ENCODE measurements at regions not wholly inside any gene's neighbourhood (a gene's known extent, or its start where the extent isn't known, plus 50 kb on each side); places are given as distances from the start of the nearest gene placed in this dataset.
"Not testable (repeated sequence)": the region's sequence is repeated elsewhere in the genome, so short reads cannot be mapped to it uniquely, and the experiment has no call there.

DNA sequence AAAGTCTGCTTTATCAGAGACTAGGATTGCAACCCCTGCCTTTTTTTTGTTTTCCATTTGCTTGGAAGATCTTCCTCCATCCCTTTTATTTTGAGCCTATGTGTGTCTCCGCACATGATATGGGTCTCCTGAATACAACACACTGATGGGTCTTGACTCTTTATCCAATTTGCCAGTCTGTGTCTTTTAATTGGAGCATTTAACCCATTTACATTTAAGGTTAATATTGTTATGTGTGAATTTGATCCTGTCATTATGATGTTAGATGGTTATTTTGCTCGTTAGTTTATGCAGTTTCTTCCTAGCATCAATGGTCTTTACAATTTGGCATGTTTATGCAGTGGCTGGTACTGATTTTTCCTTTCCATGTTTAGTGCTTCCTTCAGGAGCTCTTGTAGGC, 84.0 kb upstream of the B3GAT1 start:
- intact Hi-C loops (cut with micrococcal nuclease); H3K36me3 Mint-ChIP-seq (ENCODE audit: low read depth): not testable (repeated sequence)

DNA sequence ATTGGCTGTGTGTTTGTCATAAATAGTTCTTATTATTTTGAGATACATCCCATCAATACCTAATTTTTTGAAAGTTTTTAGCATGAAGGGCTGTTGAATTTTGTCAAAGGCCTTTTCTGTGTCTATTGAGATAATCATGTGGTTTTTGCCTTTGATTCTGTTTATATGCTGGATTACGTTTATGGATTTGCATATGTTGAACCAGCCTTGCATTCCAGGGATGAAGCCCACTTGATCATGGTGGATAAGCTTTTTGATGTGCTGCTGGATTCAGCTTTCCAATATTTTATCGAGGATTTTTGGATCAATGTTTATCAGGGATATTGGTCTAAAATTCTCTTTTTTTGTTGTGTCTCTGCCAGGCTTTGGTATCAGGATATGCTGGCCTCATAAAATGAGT, 82.4 kb upstream of the B3GAT1 start:
- DNase-seq (ENCODE audit: low spot score); H3K9me3 Mint-ChIP-seq; intact Hi-C loops (cut with micrococcal nuclease); H3K27me3 Mint-ChIP-seq (ENCODE audit: insufficient read depth); H3K4me3 Mint-ChIP-seq; H3K4me1 Mint-ChIP-seq (ENCODE audit: low read depth); H3K27ac Mint-ChIP-seq; H3K36me3 Mint-ChIP-seq (ENCODE audit: low read depth): not testable (repeated sequence)

More for the DNA sequence above, 84.0 kb upstream of the B3GAT1 start:
- not testable (repeated sequence) for H3K4me3 Mint-ChIP-seq; H3K9me3 Mint-ChIP-seq; H3K4me1 Mint-ChIP-seq (ENCODE audit: low read depth); DNase-seq (ENCODE audit: low spot score); H3K27me3 Mint-ChIP-seq (ENCODE audit: insufficient read depth); H3K27ac Mint-ChIP-seq

DNA sequence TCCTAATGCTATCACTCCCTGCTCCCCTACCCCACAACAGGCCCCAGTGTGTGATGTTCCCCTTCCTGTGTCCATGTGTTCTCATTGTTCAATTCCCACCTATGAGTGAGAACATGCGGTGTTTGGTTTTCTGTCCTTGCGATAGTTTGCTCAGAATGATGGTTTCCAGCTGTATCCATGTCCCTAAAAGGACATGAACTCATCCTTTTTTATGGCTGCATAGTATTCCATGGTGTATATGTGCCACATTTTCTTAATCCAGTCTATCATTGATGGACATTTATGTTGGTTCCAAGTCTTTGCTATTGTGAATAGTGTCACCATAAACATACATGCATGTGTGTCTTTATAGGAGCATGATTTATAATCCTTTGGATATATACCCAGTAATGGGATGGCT, 80.4 kb upstream of the B3GAT1 start:
- H3K27me3 Mint-ChIP-seq (ENCODE audit: insufficient read depth); H3K9me3 Mint-ChIP-seq; DNase-seq (ENCODE audit: low spot score); intact Hi-C loops (cut with micrococcal nuclease); H3K27ac Mint-ChIP-seq; H3K36me3 Mint-ChIP-seq (ENCODE audit: low read depth); H3K4me1 Mint-ChIP-seq (ENCODE audit: low read depth); H3K4me3 Mint-ChIP-seq: not testable (repeated sequence)

DNA sequence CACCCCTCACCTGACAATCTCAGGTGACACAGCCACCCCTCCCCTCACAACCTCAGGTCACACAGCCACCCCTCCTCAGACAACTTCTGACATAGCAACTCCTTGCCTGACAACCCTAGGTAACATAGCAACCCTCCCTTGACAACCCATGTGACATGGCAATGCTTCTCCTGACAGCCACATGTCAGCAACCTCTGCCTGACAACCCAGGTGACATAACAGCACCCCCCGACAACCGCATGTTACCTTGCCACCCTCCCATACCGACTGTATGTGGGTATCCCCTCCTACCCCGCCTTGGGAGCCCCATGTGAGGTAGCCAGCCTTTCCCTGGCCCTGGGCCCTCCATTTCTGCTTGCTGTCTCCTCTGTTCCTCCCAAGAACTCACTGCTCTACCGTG, 77.7 kb upstream of the B3GAT1 start:
- Mint-ChIP-seq H3K36me3 (ENCODE audit: low read depth) (no peaks in the 10 kb centered on the region), H3K27me3 (ENCODE audit: insufficient read depth) (no peaks in the 10 kb centered on the region), H3K27ac (no peak overlapping the region), H3K9me3 (peaks cover under 1% of the 10 kb centered on the region), H3K4me1 (ENCODE audit: low read depth) (no peaks in the 10 kb centered on the region), H3K4me3 (no peak overlapping the region)
- DNase-seq (ENCODE audit: low spot score): no peak
- intact Hi-C loops (cut with micrococcal nuclease): no loop called here

DNA sequence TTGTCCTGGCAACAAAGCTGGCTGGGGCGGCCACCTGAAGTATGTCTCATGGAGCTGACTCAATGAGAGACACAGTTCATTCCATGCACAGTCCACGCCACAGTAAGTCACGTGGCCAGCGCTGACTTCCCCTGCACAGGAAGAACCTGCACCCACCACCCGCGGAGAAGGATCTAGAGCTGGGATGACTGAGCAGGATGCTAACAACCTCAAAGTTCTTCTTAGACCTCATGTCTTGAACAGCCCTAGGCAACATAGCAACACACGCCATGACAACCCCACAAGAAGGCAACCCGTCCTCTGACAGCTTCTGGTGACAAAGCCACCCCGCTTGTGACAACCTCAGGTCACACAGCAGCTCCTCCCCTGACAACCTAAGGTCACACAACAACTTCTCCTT, 76.9 kb upstream of the B3GAT1 start:
- no peak overlapping the region for H3K27ac Mint-ChIP-seq

DNA sequence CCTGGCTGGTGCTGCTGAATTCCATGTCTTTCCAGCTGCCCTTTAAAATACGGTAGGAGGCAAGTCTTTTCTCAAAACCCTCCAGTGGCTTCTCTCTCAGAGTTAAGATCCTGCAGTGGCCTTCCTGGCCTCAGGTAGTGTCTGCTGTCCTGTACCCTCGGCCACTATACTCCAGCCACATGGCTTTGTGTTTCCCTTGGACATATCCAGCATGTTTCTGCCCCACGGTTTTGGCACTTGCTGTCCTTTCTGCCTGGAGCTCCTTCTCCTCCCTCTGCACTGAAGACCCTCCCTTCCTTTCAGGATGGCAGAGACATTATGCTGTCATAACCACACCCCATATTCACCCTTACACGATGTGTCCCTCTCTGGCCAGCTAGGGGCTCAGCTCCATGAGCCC, 76.5 kb upstream of the B3GAT1 start:
- Mint-ChIP-seq H3K36me3 (ENCODE audit: low read depth) (no peaks in the 10 kb centered on the region), H3K4me1 (ENCODE audit: low read depth) (no peaks in the 10 kb centered on the region), H3K27me3 (ENCODE audit: insufficient read depth) (no peaks in the 10 kb centered on the region), H3K9me3 (no peaks in the 10 kb centered on the region), H3K27ac (no peak overlapping the region), H3K4me3 (no peak overlapping the region)
- intact Hi-C loops (cut with micrococcal nuclease): no loop called here
- no peak for DNase-seq (ENCODE audit: low spot score)

More for the DNA sequence above, 76.9 kb upstream of the B3GAT1 start:
- intact Hi-C loops (cut with micrococcal nuclease): no loop called here
- no peak for DNase-seq (ENCODE audit: low spot score)
- no peaks in the 10 kb centered on the region for H3K4me1 Mint-ChIP-seq (ENCODE audit: low read depth)
- H3K36me3 Mint-ChIP-seq (ENCODE audit: low read depth): no peaks in the 10 kb centered on the region
- H3K27me3 Mint-ChIP-seq (ENCODE audit: insufficient read depth): no peaks in the 10 kb centered on the region
- H3K4me3 Mint-ChIP-seq: no peak overlapping the region
- no peaks in the 10 kb centered on the region for H3K9me3 Mint-ChIP-seq

DNA sequence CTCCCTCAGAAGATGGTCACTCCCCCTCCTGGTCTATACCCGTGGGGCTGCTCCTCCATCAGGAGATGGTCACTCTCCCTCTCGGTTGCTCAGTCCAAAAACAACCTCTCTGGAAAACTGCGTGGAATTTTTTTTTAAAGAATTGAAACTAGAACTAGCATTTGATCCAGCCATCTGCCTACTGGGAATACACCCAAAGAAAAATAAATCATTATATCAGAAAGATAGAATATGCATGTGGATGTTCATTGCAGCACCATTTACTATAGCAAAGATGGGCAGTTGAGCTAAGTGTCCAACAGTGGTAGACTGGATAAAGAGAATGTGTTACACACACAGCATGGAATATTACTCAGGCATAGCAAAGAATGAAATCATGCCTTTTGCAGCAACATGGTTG, 75.7 kb upstream of the B3GAT1 start:
- H3K36me3 Mint-ChIP-seq (ENCODE audit: low read depth): no peaks in the 10 kb centered on the region
- H3K4me3 Mint-ChIP-seq: no peak overlapping the region
- no peak overlapping the region for H3K27ac Mint-ChIP-seq
- intact Hi-C loops (cut with micrococcal nuclease): no loop called here
- DNase-seq (ENCODE audit: low spot score): no peak
- no peaks in the 10 kb centered on the region for H3K27me3 Mint-ChIP-seq (ENCODE audit: insufficient read depth)
- H3K4me1 Mint-ChIP-seq (ENCODE audit: low read depth): no peaks in the 10 kb centered on the region
- H3K9me3 Mint-ChIP-seq: no peaks in the 10 kb centered on the region

DNA sequence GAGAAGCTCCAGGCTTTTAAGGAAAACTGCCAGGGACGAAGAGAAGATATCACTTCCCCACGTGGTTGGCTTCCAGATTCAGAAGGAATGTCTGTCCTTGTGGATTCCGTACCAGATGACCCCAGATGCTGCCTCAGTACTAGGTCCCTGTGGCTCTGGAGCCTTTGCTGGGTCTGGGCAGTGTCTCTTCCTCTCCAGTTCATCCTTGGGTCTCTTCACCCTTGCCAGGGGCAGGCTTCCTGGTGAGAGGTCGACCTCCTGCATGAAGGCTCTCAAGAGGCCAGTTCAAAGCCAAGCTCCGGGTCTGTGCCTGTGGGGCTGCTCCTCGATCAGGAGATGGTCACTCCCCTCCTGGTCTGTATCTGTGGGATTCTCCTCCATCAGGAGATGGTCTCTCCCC, 74.7 kb upstream of the B3GAT1 start:
- no peaks in the 10 kb centered on the region for H3K36me3 Mint-ChIP-seq (ENCODE audit: low read depth)
- no peak overlapping the region for H3K27ac Mint-ChIP-seq
- no peak overlapping the region for H3K4me3 Mint-ChIP-seq
- intact Hi-C loops (cut with micrococcal nuclease): no loop called here
- H3K4me1 Mint-ChIP-seq (ENCODE audit: low read depth): no peaks in the 10 kb centered on the region
- no peaks in the 10 kb centered on the region for H3K27me3 Mint-ChIP-seq (ENCODE audit: insufficient read depth)
- H3K9me3 Mint-ChIP-seq: no peaks in the 10 kb centered on the region
- no peak for DNase-seq (ENCODE audit: low spot score)

DNA sequence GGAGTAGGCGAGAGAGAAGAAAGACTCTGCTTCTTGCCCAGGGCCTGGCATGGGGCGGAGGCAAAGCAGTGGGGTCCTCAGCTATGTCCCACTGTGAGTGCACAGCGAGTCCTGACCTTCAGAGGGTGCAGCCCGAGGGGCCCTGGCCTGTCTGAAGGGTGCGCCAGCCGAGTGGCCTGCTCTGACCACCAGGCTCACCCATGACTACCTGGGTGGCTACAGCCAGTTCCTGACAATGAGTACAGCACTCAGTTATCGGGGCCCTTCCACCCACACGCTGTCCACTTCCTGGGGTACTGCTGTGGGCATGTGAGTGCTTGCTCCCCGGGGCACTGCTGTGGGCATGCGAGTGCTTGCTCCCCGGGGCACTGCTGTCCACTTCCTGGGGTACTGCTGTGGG, 74.1 kb upstream of the B3GAT1 start:
- DNase-seq (ENCODE audit: low spot score): no peak
- Mint-ChIP-seq H3K4me3 (no peak overlapping the region), H3K4me1 (ENCODE audit: low read depth) (no peaks in the 10 kb centered on the region), H3K36me3 (ENCODE audit: low read depth) (no peaks in the 10 kb centered on the region), H3K9me3 (no peaks in the 10 kb centered on the region), H3K27ac (no peak overlapping the region), H3K27me3 (ENCODE audit: insufficient read depth) (no peaks in the 10 kb centered on the region)
- intact Hi-C loops (cut with micrococcal nuclease): no loop called here

DNA sequence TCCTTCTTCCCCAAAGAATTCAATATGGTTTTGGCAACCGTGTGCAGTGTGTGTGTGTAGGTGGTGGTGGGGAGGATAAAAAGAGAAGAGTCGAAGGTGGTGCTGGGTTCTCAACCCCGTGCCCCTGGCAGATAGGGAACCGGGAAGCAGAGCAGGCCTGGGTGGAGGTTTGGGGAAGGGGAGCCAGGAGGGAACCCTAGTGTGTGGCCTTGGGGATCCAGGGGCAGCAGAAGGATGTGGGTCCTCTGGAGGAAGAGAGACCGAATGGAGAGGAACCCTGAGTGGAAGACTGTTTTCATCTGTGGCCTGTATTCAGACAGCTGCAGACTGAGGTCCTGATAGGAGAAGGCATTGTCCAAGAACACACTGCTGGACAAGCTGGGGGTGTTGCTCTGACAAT, 73.3 kb upstream of the B3GAT1 start:
- no peak overlapping the region for H3K27ac Mint-ChIP-seq
- no peaks in the 10 kb centered on the region for H3K36me3 Mint-ChIP-seq (ENCODE audit: low read depth)
- no peak for DNase-seq (ENCODE audit: low spot score)
- no peaks in the 10 kb centered on the region for H3K9me3 Mint-ChIP-seq
- no peak overlapping the region for H3K4me3 Mint-ChIP-seq
- intact Hi-C loops (cut with micrococcal nuclease): no loop called here
- peaks cover 6% of the 10 kb centered on the region for H3K27me3 Mint-ChIP-seq (ENCODE audit: insufficient read depth)
- no peaks in the 10 kb centered on the region for H3K4me1 Mint-ChIP-seq (ENCODE audit: low read depth)

DNA sequence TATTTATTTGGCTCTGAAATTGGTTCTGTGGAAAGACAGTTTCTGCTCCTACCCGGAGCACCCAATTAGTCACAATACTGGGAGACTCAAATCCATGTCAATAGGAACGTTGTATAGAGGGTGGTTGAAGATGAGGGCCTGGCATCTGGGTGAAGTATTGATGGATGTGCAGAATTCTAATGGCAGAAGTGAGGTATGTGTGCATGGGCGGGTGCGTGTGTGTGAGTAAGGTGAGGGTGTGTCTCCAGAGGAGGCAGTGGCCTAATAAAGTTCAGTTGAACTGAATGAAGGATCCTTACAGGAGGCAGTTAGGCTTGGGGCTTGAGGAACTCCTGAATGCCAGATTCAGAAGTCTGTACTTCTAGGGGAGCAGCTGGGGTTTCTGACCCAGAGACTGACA, 71.8 kb upstream of the B3GAT1 start:
- H3K27ac Mint-ChIP-seq: no peak overlapping the region
- DNase-seq (ENCODE audit: low spot score): no peak
- H3K27me3 Mint-ChIP-seq (ENCODE audit: insufficient read depth): peaks cover 6% of the 10 kb centered on the region
- intact Hi-C loops (cut with micrococcal nuclease): no loop called here
- no peaks in the 10 kb centered on the region for H3K36me3 Mint-ChIP-seq (ENCODE audit: low read depth)
- no peaks in the 10 kb centered on the region for H3K9me3 Mint-ChIP-seq
- H3K4me1 Mint-ChIP-seq (ENCODE audit: low read depth): no peaks in the 10 kb centered on the region
- H3K4me3 Mint-ChIP-seq: no peak overlapping the region

DNA sequence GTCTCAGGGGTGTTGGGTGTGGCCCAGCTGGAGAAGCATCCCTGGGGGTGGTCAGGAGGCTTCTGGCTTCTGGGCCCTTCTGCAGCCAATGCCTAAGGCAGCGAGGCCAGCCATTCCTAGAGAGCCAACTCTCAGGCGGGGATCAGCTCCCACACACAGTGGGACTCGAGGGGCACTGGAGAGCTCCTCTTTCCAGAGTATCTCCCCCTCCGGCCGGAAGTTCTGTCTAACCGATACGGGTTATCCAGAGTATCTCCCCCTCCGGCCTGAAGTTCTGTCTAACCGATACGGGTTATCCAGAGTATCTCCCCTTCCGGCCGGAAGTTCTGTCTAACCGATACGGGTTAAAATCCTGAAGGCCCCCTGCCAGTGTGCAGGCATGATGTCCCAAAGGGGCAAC, 71.2 kb upstream of the B3GAT1 start:
- Mint-ChIP-seq H3K36me3 (ENCODE audit: low read depth) (no peaks in the 10 kb centered on the region), H3K27ac (no peak overlapping the region), H3K4me1 (ENCODE audit: low read depth) (no peaks in the 10 kb centered on the region), H3K9me3 (no peaks in the 10 kb centered on the region), H3K27me3 (ENCODE audit: insufficient read depth) (peaks cover 6% of the 10 kb centered on the region), H3K4me3 (no peak overlapping the region)
- intact Hi-C loops (cut with micrococcal nuclease): no loop called here
- DNase-seq (ENCODE audit: low spot score): no peak

DNA sequence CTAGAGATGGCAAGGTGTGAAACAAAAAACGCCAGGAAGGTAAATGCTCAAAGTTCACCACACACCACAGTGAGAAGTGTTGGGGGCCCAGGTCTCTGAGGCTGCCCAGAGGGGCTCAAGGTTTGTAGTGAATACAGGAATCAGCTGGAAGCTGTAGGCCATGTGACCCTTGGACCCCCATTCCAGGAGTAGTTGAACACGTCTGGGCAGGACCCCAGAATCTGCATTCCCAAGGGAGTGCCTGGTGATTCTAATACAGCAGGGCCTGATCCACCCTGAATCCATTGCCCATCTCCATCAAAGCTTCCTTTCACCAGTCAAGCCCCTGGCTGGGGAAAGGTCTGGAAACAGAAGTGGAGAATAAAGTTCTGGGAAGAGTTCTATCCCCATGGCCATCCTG, 70.8 kb upstream of the B3GAT1 start:
- Mint-ChIP-seq H3K27me3 (ENCODE audit: insufficient read depth) (peaks cover 6% of the 10 kb centered on the region), H3K27ac (no peak overlapping the region), H3K4me1 (ENCODE audit: low read depth) (no peaks in the 10 kb centered on the region), H3K36me3 (ENCODE audit: low read depth) (no peaks in the 10 kb centered on the region), H3K9me3 (no peaks in the 10 kb centered on the region), H3K4me3 (no peak overlapping the region)
- intact Hi-C loops (cut with micrococcal nuclease): no loop called here
- no peak for DNase-seq (ENCODE audit: low spot score)

DNA sequence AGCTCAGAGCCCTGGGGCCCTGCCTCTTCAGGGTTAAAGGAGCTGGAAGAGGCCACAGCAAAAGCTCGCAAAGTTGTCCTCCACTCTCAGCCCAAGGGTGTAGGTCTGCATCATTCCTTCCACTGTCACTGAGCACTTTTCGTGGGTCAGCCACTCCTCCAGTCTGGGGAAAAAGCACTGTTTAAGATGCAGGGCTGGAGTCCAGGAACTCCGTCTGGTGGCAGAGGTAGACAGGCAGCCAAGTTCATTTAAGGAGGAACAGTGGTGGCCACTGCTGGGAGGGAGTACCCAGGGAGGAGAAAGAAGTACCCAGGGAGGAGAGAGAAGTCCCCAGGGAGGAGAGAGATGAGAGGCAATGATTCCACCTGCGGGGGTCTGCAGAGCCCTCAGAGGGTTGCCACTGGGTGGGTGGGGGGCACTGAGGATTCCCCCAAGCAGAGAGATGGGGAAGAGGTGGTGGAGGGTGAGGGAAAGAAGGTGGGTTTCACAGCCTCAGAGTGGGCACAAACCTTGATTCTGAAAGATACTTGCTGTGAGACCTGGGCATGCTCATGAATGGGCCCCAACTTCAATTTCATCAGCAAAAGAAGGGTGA, 70.0 kb upstream of the B3GAT1 start:
- no peak overlapping the region for H3K4me3 Mint-ChIP-seq
- peaks cover 6% of the 10 kb centered on the region for H3K27me3 Mint-ChIP-seq (ENCODE audit: insufficient read depth)
- intact Hi-C loops (cut with micrococcal nuclease): no loop called here
- H3K36me3 Mint-ChIP-seq (ENCODE audit: low read depth): no peaks in the 10 kb centered on the region
- no peak overlapping the region for H3K27ac Mint-ChIP-seq
- no peaks in the 10 kb centered on the region for H3K4me1 Mint-ChIP-seq (ENCODE audit: low read depth)
- DNase-seq (ENCODE audit: low spot score): no peak
- H3K9me3 Mint-ChIP-seq: no peaks in the 10 kb centered on the region
